ENCODE measurements at regions not wholly inside any gene's neighbourhood (a gene's known extent, or its start where the extent isn't known, plus 50 kb on each side); places are given as distances from the start of the nearest gene placed in this dataset.

DNA sequence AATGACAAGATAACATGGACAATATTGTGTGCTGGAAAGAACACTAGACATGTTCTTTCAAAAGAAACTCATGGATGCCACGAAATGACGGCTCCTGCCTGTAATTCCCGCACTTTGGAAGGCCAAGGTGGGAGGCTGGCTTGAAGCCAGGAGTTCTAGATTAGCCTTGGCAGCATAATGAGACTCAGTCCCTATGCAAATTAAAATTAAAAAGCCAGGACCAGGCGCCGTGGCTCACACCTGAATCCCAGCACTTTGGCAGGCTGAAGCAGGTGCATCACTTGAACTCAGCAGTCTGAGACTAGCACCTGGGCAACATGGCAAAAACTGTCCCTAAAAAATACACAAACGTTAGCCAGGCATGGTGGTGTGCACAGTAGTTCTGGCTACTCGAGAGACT lies 814.2 kb downstream of the BRINP1 start:
- TF ChIP-seq, protein P1, sequence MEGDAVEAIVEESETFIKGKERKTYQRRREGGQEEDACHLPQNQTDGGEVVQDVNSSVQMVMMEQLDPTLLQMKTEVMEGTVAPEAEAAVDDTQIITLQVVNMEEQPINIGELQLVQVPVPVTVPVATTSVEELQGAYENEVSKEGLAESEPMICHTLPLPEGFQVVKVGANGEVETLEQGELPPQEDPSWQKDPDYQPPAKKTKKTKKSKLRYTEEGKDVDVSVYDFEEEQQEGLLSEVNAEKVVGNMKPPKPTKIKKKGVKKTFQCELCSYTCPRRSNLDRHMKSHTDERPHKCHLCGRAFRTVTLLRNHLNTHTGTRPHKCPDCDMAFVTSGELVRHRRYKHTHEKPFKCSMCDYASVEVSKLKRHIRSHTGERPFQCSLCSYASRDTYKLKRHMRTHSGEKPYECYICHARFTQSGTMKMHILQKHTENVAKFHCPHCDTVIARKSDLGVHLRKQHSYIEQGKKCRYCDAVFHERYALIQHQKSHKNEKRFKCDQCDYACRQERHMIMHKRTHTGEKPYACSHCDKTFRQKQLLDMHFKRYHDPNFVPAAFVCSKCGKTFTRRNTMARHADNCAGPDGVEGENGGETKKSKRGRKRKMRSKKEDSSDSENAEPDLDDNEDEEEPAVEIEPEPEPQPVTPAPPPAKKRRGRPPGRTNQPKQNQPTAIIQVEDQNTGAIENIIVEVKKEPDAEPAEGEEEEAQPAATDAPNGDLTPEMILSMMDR (IDR thresholded peaks at IDR 0.05): no peak
- TF ChIP-seq POLR2AphosphoS5 (IDR thresholded peaks at IDR 0.05): no peak

All from esophagus muscularis mucosa (tissue), 3 donors.